Panc1 (cell line): ENCODE measurements at regions not wholly inside any gene's neighbourhood (a gene's known extent, or its start where the extent isn't known, plus 50 kb on each side); places are given as distances from the start of the nearest gene placed in this dataset.

ENCODE experiments used
- POLR2AphosphoS5 ChIP-seq: IDR thresholded peaks from 2 replicates; pipeline ENCODE4 v1.6.1; 2012; ENCODE audit warnings: mild to moderate bottlenecking, low read depth, low read length, moderate library complexity
- SIN3A ChIP-seq: IDR thresholded peaks from 2 replicates; pipeline ENCODE4 v1.6.1; 2012; ENCODE audit warnings: low read depth, mild to moderate bottlenecking, low read length, moderate library complexity, borderline replicate concordance; ENCODE audit not compliant: insufficient read depth
- TCF7L2 ChIP-seq: IDR thresholded peaks from 2 replicates; pipeline ENCODE4 v1.6.1; 2011; ENCODE audit warnings: mild to moderate bottlenecking, low read depth, low read length, inconsistent platforms
- TF ChIP-seq, protein P1 (sequence below): fragments of 450-650 bp; IDR thresholded peaks from 2 replicates; pipeline ENCODE4 v1.5.1; 2017; ENCODE audit warnings: mild to moderate bottlenecking
- TF ChIP-seq, protein P2 (sequence below), 2 experiments: IDR thresholded peaks; 2 replicates each; pipeline ENCODE4 v1.6.1; 2011 to 2012; ENCODE audit warnings: low read depth in 2 of 2, control low read depth in 1 of 2, low read length in 1 of 2, mild to moderate bottlenecking in 1 of 2, moderate library complexity in 1 of 2; ENCODE audit not compliant: insufficient read depth in 1 of 2

DNA sequence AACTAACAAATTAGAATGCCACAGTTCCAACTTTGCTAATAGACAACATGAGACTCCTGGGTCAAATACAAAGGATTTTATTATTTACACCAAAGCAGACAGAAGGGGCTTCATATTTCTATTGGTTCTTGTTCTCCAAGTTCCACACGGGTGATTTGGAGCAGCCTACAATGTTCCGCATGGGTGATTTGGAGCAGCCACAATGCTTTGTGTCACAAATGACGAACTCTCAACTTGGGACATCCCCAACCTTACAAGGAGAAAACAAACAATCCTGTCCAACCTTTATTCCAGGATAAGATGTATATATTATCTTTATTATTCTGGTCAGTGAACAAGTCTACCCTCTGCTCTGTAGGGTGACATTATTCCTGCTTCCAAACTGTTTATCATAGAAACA is 694.3 kb upstream of the MGAT4C start:
- TF ChIP-seq TCF7L2, result no peak
- TF ChIP-seq, protein P1, sequence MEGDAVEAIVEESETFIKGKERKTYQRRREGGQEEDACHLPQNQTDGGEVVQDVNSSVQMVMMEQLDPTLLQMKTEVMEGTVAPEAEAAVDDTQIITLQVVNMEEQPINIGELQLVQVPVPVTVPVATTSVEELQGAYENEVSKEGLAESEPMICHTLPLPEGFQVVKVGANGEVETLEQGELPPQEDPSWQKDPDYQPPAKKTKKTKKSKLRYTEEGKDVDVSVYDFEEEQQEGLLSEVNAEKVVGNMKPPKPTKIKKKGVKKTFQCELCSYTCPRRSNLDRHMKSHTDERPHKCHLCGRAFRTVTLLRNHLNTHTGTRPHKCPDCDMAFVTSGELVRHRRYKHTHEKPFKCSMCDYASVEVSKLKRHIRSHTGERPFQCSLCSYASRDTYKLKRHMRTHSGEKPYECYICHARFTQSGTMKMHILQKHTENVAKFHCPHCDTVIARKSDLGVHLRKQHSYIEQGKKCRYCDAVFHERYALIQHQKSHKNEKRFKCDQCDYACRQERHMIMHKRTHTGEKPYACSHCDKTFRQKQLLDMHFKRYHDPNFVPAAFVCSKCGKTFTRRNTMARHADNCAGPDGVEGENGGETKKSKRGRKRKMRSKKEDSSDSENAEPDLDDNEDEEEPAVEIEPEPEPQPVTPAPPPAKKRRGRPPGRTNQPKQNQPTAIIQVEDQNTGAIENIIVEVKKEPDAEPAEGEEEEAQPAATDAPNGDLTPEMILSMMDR, result no peak
- no peak for TF ChIP-seq POLR2AphosphoS5
- TF ChIP-seq, protein P2, sequence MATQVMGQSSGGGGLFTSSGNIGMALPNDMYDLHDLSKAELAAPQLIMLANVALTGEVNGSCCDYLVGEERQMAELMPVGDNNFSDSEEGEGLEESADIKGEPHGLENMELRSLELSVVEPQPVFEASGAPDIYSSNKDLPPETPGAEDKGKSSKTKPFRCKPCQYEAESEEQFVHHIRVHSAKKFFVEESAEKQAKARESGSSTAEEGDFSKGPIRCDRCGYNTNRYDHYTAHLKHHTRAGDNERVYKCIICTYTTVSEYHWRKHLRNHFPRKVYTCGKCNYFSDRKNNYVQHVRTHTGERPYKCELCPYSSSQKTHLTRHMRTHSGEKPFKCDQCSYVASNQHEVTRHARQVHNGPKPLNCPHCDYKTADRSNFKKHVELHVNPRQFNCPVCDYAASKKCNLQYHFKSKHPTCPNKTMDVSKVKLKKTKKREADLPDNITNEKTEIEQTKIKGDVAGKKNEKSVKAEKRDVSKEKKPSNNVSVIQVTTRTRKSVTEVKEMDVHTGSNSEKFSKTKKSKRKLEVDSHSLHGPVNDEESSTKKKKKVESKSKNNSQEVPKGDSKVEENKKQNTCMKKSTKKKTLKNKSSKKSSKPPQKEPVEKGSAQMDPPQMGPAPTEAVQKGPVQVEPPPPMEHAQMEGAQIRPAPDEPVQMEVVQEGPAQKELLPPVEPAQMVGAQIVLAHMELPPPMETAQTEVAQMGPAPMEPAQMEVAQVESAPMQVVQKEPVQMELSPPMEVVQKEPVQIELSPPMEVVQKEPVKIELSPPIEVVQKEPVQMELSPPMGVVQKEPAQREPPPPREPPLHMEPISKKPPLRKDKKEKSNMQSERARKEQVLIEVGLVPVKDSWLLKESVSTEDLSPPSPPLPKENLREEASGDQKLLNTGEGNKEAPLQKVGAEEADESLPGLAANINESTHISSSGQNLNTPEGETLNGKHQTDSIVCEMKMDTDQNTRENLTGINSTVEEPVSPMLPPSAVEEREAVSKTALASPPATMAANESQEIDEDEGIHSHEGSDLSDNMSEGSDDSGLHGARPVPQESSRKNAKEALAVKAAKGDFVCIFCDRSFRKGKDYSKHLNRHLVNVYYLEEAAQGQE (IDR thresholded peaks at IDR 0.05; ENCODE audit: insufficient read depth in 1 of 2, low read depth in 2 of 2, low read length in 1 of 2), result no peak
- TF ChIP-seq SIN3A, result no peak
